GM23338 (cell line): ENCODE measurements at regions not wholly inside any gene's neighbourhood (a gene's known extent, or its start where the extent isn't known, plus 50 kb on each side); places are given as distances from the start of the nearest gene placed in this dataset.

Experiments used
- ATAC-seq: fragments of 200-7000 bp; cut with Tn5 transposase; 3 replicates; pipeline ENCODE4 v1.9.1; 2020
- DNase-seq: peaks from one replicate; pipeline ENCODE4 v3.0.0-alpha.2; 2015; ENCODE audit warnings: low spot score
- H2AFZ ChIP-seq: fragments of 200-600 bp; sonication (generic); 2 replicates; pipeline ENCODE4 v1.8.0; 2016; ENCODE audit warnings: antibody characterized with exemption, mild to moderate bottlenecking, moderate library complexity
- H3F3A ChIP-seq: fragments of 200-600 bp; sonication (generic); replicated peaks from 2 replicates; pipeline ENCODE4 v1.8.0; 2017; ENCODE audit warnings: antibody characterized with exemption, mixed run types, low read depth
- H3K27ac ChIP-seq: fragments of 200-600 bp; sonication (generic); 2 replicates; pipeline ENCODE4 v1.6.1; 2016; ENCODE audit warnings: low read depth
- H3K27me3 ChIP-seq: fragments of 200-600 bp; sonication (generic); 2 replicates; pipeline ENCODE4 v1.8.0; 2016; ENCODE audit warnings: mild to moderate bottlenecking, mixed run types, moderate library complexity; ENCODE audit not compliant: insufficient read depth
- H3K36me3 ChIP-seq: fragments of 200-600 bp; sonication (generic); 2 replicates; pipeline ENCODE4 v1.8.0; 2016; ENCODE audit warnings: mild to moderate bottlenecking; ENCODE audit not compliant: insufficient read depth
- H3K4me1 ChIP-seq: fragments of 200-600 bp; sonication (generic); 2 replicates; pipeline ENCODE4 v1.8.0; 2016; ENCODE audit warnings: mild to moderate bottlenecking, moderate library complexity; ENCODE audit not compliant: insufficient read depth
- H3K4me2 ChIP-seq: fragments of 200-600 bp; sonication (generic); 2 replicates; pipeline ENCODE4 v1.7.1; 2017; ENCODE audit warnings: mixed run types
- H3K4me3 ChIP-seq: fragments of 200-600 bp; sonication (generic); 2 replicates; pipeline ENCODE4 v1.6.1; 2016; ENCODE audit warnings: mixed run types
- H3K79me2 ChIP-seq: fragments of 200-600 bp; sonication (generic); replicated peaks from 2 replicates; pipeline ENCODE4 v1.8.0; 2017; ENCODE audit warnings: mild to moderate bottlenecking; ENCODE audit not compliant: insufficient read depth
- H3K9me2 ChIP-seq: fragments of 200-600 bp; sonication (generic); 2 replicates; pipeline ENCODE4 v1.8.0; 2017; ENCODE audit not compliant: insufficient read depth
- H4K20me1 ChIP-seq: fragments of 200-600 bp; sonication (generic); replicated peaks from 2 replicates; pipeline ENCODE4 v1.8.0; 2017; ENCODE audit warnings: mild to moderate bottlenecking; ENCODE audit not compliant: insufficient read depth
- H3K27ac Mint-ChIP-seq: 2 replicates; pipeline ENCODE4 v1.8.0; 2020; ENCODE audit warnings: inconsistent platforms, mild to moderate bottlenecking, moderate library complexity, mixed read lengths
- H3K27me3 Mint-ChIP-seq: 3 replicates; pipeline ENCODE4 v1.8.0; 2022; ENCODE audit warnings: low read depth, mild to moderate bottlenecking, moderate library complexity, mixed read lengths, inconsistent platforms; ENCODE audit not compliant: insufficient read depth, poor library complexity
- H3K36me3 Mint-ChIP-seq: 3 replicates; pipeline ENCODE4 v1.8.0; 2021; ENCODE audit warnings: low read depth, mild to moderate bottlenecking, inconsistent platforms, moderate library complexity, mixed read lengths
- H3K4me1 Mint-ChIP-seq: 3 replicates; pipeline ENCODE4 v1.8.0; 2020; ENCODE audit warnings: mild to moderate bottlenecking, inconsistent platforms, mixed read lengths
- H3K4me3 Mint-ChIP-seq: 3 replicates; pipeline ENCODE4 v1.8.0; 2021; ENCODE audit warnings: moderate library complexity, mild to moderate bottlenecking, inconsistent platforms, mixed read lengths
- H3K9me3 Mint-ChIP-seq: 3 replicates; pipeline ENCODE4 v1.8.0; 2020; ENCODE audit warnings: moderate library complexity, mild to moderate bottlenecking, inconsistent platforms, mixed read lengths
- NANOG ChIP-seq: IDR thresholded peaks from 2 replicates; pipeline ENCODE4 v1.6.1; 2016; ENCODE audit warnings: antibody characterized with exemption, borderline replicate concordance
- POLR2AphosphoS5 ChIP-seq: IDR thresholded peaks from 2 replicates; pipeline ENCODE4 v1.6.1; 2016; ENCODE audit warnings: antibody characterized with exemption, low read depth
- ZNF114 ChIP-seq: fragments of 250-450 bp; sonication (Bioruptor Pico); IDR thresholded peaks from 2 replicates; pipeline ENCODE4 v1.5.0; 2020; ENCODE audit warnings: mild to moderate bottlenecking, moderate library complexity
- TF ChIP-seq, protein P1 (sequence below): IDR thresholded peaks from one replicate; pipeline ENCODE4 v1.6.1; 2018; ENCODE audit warnings: antibody characterized with exemption; ENCODE audit not compliant: unreplicated experiment

DNA sequence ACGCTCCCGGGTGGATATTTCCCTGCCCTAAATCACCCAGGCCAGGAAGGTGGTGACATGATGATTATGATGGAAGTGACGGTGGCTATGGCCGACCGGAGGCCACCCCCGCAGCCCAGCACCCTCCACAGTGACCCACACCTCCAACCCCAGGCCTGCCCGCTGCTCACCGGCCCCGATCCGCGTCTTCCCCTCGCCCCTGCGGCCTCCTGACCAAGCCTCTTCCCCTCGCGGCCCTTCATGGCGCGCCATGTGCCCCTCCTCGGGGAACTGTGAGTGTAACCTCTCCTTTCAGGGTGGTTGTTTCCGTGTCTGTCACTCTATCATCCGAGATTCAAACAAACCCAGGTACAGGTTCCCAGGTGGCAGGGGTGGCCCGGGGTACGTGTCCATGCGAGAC, 78.3 kb downstream of the UNCX start:
- no peak overlapping the region for H3K4me3 ChIP-seq
- no peak for ATAC-seq
- H3K4me2 ChIP-seq = no peak overlapping the region
- no peaks in the 10 kb centered on the region for H3K79me2 ChIP-seq
- H3K4me1 ChIP-seq = no peaks in the 10 kb centered on the region
- no peak for TF ChIP-seq ZNF114 (CRISPR knock-in tag)
- TF ChIP-seq POLR2AphosphoS5 = no peak
- TF ChIP-seq NANOG = no peak
- no peaks in the 10 kb centered on the region for H3F3A ChIP-seq
- no peaks in the 10 kb centered on the region for H3K4me1 Mint-ChIP-seq
- H3K27me3 ChIP-seq = no peaks in the 10 kb centered on the region
- H3K27me3 Mint-ChIP-seq = peaks cover 3% of the 10 kb centered on the region
- no peak overlapping the region for H3K27ac Mint-ChIP-seq
- DNase-seq = no peak
- H4K20me1 ChIP-seq = no peaks in the 10 kb centered on the region
- H3K9me3 Mint-ChIP-seq = peaks cover 11% of the 10 kb centered on the region; the same call in 2 of the 3 replicates
- no peak overlapping the region for H3K27ac ChIP-seq
- no peak overlapping the region for H2AFZ ChIP-seq
- no peaks in the 10 kb centered on the region for H3K36me3 Mint-ChIP-seq
- no peak overlapping the region for H3K4me3 Mint-ChIP-seq
- H3K36me3 ChIP-seq = no peaks in the 10 kb centered on the region
- H3K9me2 ChIP-seq = peaks cover 10% of the 10 kb centered on the region; the same call in 1 of the 2 replicates

DNA sequence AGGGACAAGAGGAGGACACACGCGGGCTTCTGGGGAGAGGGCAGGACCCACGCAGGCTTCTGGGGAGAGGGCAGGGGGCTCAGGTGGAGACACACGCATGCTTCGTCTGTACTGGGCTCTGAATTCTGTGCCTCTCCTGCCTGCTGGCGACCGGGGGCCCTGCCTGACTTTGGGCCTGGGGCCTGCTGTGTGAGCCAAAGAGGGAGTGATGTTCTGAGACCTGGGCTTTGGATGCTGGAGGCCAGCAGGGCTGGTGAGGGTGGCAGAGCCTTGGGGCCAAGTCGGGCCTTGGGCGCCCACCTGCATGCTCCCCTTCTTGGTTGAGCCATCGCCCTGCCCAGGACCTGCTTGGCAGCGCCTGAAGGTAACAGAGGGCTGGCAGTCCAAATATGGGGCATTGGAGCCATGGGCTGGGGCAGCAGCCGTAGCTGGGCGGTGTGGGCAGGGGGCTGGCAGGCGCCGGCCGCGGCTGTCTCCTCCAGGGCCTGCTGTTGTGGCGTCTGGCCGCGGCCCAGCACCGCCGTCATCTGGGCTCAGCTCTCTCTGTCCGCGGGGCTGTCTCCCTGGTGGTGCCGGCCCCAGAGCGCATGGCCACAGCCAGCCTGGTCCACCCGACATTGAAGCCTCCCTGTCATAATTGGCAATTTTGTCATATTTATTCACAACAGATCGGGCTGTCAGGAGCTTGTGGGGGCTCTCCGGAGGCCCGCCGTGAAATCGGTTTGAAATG, 78.9 kb downstream of the UNCX start:
- Mint-ChIP-seq H3K36me3 (no peaks in the 10 kb centered on the region), H3K27ac (no peak overlapping the region), H3K4me3 (no peak overlapping the region), H3K9me3 (peaks cover 11% of the 10 kb centered on the region; the same call in 2 of the 3 replicates), H3K4me1 (no peaks in the 10 kb centered on the region), H3K27me3 (peaks cover 4% of the 10 kb centered on the region)
- Histone ChIP-seq H3K4me3 (no peak overlapping the region), H4K20me1 (no peaks in the 10 kb centered on the region), H3K79me2 (no peaks in the 10 kb centered on the region), H3K4me2 (no peak overlapping the region), H3K27ac (no peak overlapping the region), H3K9me2 (peaks cover 10% of the 10 kb centered on the region; the same call in 1 of the 2 replicates), H2AFZ (no peak overlapping the region), H3K4me1 (no peaks in the 10 kb centered on the region), H3K36me3 (no peaks in the 10 kb centered on the region), H3K27me3 (no peaks in the 10 kb centered on the region), H3F3A (no peaks in the 10 kb centered on the region)
- ATAC-seq = peak; percentile 28; the same call in 2 of the 3 replicates
- TF ChIP-seq ZNF114 (CRISPR knock-in tag) = no peak
- TF ChIP-seq, protein P1, sequence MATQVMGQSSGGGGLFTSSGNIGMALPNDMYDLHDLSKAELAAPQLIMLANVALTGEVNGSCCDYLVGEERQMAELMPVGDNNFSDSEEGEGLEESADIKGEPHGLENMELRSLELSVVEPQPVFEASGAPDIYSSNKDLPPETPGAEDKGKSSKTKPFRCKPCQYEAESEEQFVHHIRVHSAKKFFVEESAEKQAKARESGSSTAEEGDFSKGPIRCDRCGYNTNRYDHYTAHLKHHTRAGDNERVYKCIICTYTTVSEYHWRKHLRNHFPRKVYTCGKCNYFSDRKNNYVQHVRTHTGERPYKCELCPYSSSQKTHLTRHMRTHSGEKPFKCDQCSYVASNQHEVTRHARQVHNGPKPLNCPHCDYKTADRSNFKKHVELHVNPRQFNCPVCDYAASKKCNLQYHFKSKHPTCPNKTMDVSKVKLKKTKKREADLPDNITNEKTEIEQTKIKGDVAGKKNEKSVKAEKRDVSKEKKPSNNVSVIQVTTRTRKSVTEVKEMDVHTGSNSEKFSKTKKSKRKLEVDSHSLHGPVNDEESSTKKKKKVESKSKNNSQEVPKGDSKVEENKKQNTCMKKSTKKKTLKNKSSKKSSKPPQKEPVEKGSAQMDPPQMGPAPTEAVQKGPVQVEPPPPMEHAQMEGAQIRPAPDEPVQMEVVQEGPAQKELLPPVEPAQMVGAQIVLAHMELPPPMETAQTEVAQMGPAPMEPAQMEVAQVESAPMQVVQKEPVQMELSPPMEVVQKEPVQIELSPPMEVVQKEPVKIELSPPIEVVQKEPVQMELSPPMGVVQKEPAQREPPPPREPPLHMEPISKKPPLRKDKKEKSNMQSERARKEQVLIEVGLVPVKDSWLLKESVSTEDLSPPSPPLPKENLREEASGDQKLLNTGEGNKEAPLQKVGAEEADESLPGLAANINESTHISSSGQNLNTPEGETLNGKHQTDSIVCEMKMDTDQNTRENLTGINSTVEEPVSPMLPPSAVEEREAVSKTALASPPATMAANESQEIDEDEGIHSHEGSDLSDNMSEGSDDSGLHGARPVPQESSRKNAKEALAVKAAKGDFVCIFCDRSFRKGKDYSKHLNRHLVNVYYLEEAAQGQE = no peak
- DNase-seq = no peak
